H9 (cell line): ENCODE measurements at regions not wholly inside any gene's neighbourhood (a gene's known extent, or its start where the extent isn't known, plus 50 kb on each side); places are given as distances from the start of the nearest gene placed in this dataset.

ENCODE experiments used
- DNase-seq: peaks from one replicate; pipeline ENCODE4 v3.0.0-alpha.2; 2017
- H2AFZ ChIP-seq: one replicate; pipeline ENCODE4 v1.6.1; 2013; ENCODE audit warnings: mild to moderate bottlenecking, low read length, control low read depth, moderate library complexity
- H2AK5ac ChIP-seq: 2 replicates; pipeline ENCODE4 v1.6.1; 2013; ENCODE audit warnings: low read length, control low read depth, mixed read lengths; ENCODE audit not compliant: insufficient read length
- H2BK120ac ChIP-seq: one replicate; pipeline ENCODE4 v1.6.1; 2013; ENCODE audit warnings: low read depth, mild to moderate bottlenecking, low read length, control low read depth, inconsistent platforms; ENCODE audit not compliant: poor library complexity, severe bottlenecking
- H2BK12ac ChIP-seq: 2 replicates; pipeline ENCODE4 v1.6.1; 2013; ENCODE audit warnings: low read length, control low read depth, mixed read lengths, low read depth; ENCODE audit not compliant: insufficient read length
- H2BK15ac ChIP-seq: 2 replicates; pipeline ENCODE4 v1.6.1; 2013; ENCODE audit warnings: low read depth, low read length, control low read depth
- H2BK20ac ChIP-seq: one replicate; pipeline ENCODE4 v1.6.1; 2013; ENCODE audit warnings: low read depth, mild to moderate bottlenecking, low read length, control low read depth, inconsistent platforms; ENCODE audit not compliant: poor library complexity, severe bottlenecking
- H2BK5ac ChIP-seq: 2 replicates; pipeline ENCODE4 v1.6.1; 2013; ENCODE audit warnings: low read length, control low read depth, mixed read lengths; ENCODE audit not compliant: insufficient read length
- H3K14ac ChIP-seq: 2 replicates; pipeline ENCODE4 v1.6.1; 2013; ENCODE audit warnings: low read length, control low read depth; ENCODE audit not compliant: insufficient read depth
- H3K18ac ChIP-seq: 2 replicates; pipeline ENCODE4 v1.6.1; 2013; ENCODE audit warnings: low read depth, mild to moderate bottlenecking, mixed read lengths, low read length, control low read depth; ENCODE audit not compliant: insufficient read length
- H3K23ac ChIP-seq: 2 replicates; pipeline ENCODE4 v1.6.1; 2013; ENCODE audit warnings: low read length, control low read depth, mixed read lengths, low read depth; ENCODE audit not compliant: insufficient read length
- H3K23me2 ChIP-seq: 2 replicates; pipeline ENCODE4 v1.6.1; 2013; ENCODE audit warnings: low read depth, mild to moderate bottlenecking, mixed read lengths, low read length, control low read depth; ENCODE audit not compliant: insufficient read length, poor library complexity, severe bottlenecking
- H3K27ac ChIP-seq: 2 replicates; pipeline ENCODE4 v1.5.1; 2013; ENCODE audit warnings: low read length, control low read depth, mixed read lengths, low read depth; ENCODE audit not compliant: insufficient read length
- H3K27me3 ChIP-seq: 2 replicates; pipeline ENCODE4 v1.6.1; 2013; ENCODE audit warnings: low read length, control low read depth, inconsistent platforms; ENCODE audit not compliant: insufficient read depth
- H3K4ac ChIP-seq: 2 replicates; pipeline ENCODE4 v1.6.1; 2013; ENCODE audit warnings: low read depth, mild to moderate bottlenecking, control low read depth, inconsistent platforms, low read length, moderate library complexity
- H3K4me1 ChIP-seq: 2 replicates; pipeline ENCODE4 v1.6.1; 2013; ENCODE audit warnings: low read length, control low read depth, inconsistent platforms; ENCODE audit not compliant: insufficient read depth
- H3K4me2 ChIP-seq: 2 replicates; pipeline ENCODE4 v1.6.1; 2013; ENCODE audit warnings: low read length, control low read depth, mixed read lengths; ENCODE audit not compliant: insufficient read length, insufficient read depth
- H3K56ac ChIP-seq: 2 replicates; pipeline ENCODE4 v1.6.1; 2013; ENCODE audit warnings: low read depth, mild to moderate bottlenecking, mixed read lengths, low read length, control low read depth; ENCODE audit not compliant: insufficient read length
- H3K79me1 ChIP-seq: 2 replicates; pipeline ENCODE4 v1.6.1; 2013; ENCODE audit warnings: low read depth, mild to moderate bottlenecking, moderate library complexity, low read length, control low read depth, inconsistent platforms; ENCODE audit not compliant: insufficient read depth, poor library complexity, severe bottlenecking
- H3K79me2 ChIP-seq: 2 replicates; pipeline ENCODE4 v1.6.1; 2013; ENCODE audit warnings: low read length, control low read depth, inconsistent platforms; ENCODE audit not compliant: insufficient read depth
- H3K9ac ChIP-seq: 2 replicates; pipeline ENCODE4 v1.6.1; 2013; ENCODE audit warnings: low read length, control low read depth, mixed read lengths; ENCODE audit not compliant: insufficient read length; ENCODE audit errors: extremely low read depth
- H3K9me3 ChIP-seq: one replicate; pipeline ENCODE4 v1.6.1; 2013; ENCODE audit warnings: low read depth, low read length, inconsistent platforms; ENCODE audit not compliant: control insufficient read depth
- H3T11ph ChIP-seq: one replicate; pipeline ENCODE4 v1.6.1; 2013; ENCODE audit warnings: mild to moderate bottlenecking, low read length, control low read depth, inconsistent platforms
- H4K20me1 ChIP-seq: one replicate; pipeline ENCODE4 v1.6.1; 2013; ENCODE audit not compliant: control insufficient read depth, insufficient read length, insufficient read depth
- H4K5ac ChIP-seq: 2 replicates; pipeline ENCODE4 v1.6.1; 2013; ENCODE audit warnings: low read depth, mild to moderate bottlenecking, mixed read lengths, low read length, control low read depth; ENCODE audit not compliant: insufficient read length
- H4K8ac ChIP-seq: replicated peaks from 2 replicates; pipeline ENCODE4 v1.6.1; 2013; ENCODE audit warnings: low read length, control low read depth, mixed read lengths, low read depth; ENCODE audit not compliant: insufficient read length
- H4K91ac ChIP-seq: 2 replicates; pipeline ENCODE4 v1.6.1; 2013; ENCODE audit warnings: low read depth, mild to moderate bottlenecking, moderate library complexity, mixed read lengths, low read length, control low read depth; ENCODE audit not compliant: insufficient read length
- H3K27ac Mint-ChIP-seq, 3 experiments: 2 replicates in 2 of 3; 3 replicates in 1 of 3; pipeline ENCODE4 v1.8.0; 2020 to 2021; ENCODE audit warnings: mixed read lengths in 3 of 3, mild to moderate bottlenecking in 1 of 3, moderate library complexity in 1 of 3
- H3K27me3 Mint-ChIP-seq: 2 replicates; pipeline ENCODE4 v1.8.0; 2021; ENCODE audit warnings: low read depth, mild to moderate bottlenecking, moderate library complexity, mixed read lengths
- H3K36me3 Mint-ChIP-seq, 3 experiments: 2 replicates in 2 of 3; 3 replicates in 1 of 3; pipeline ENCODE4 v1.8.0; 2020 to 2021; ENCODE audit warnings: low read depth in 3 of 3, mixed read lengths in 3 of 3; ENCODE audit not compliant: insufficient read depth in 1 of 3
- H3K4me1 Mint-ChIP-seq, 2 experiments: 2 replicates each; pipeline ENCODE4 v1.8.0; 2020; ENCODE audit warnings: mixed read lengths in 2 of 2
- H3K4me3 Mint-ChIP-seq, 2 experiments: 2 replicates in 1 of 2; 3 replicates in 1 of 2; pipeline ENCODE4 v1.8.0; 2020 to 2021; ENCODE audit warnings: mild to moderate bottlenecking in 2 of 2, mixed read lengths in 2 of 2, moderate library complexity in 1 of 2
- H3K9me3 Mint-ChIP-seq, 2 experiments: 2 replicates in 1 of 2; 3 replicates in 1 of 2; pipeline ENCODE4 v1.8.0; 2020; ENCODE audit warnings: mild to moderate bottlenecking in 2 of 2, mixed read lengths in 2 of 2, moderate library complexity in 1 of 2
- CTCF ChIP-seq: fragments of 200-600 bp; sonication (generic); conservative IDR thresholded peaks from 3 replicates; pipeline ENCODE4 v1.8.0; 2021; ENCODE audit warnings: antibody characterized with exemption, mild to moderate bottlenecking
- WGBS: extraction: QIAGEN DNeasy Blood & Tissue Kit; methylation state at CpG from one replicate; pipeline ENCODE4 v1.1.7; 2013; ENCODE audit warnings: missing lambda C conversion rate, low lambda C conversion rate, mixed read lengths; ENCODE audit not compliant: insufficient read length; ENCODE audit errors: extremely low coverage; 5-methylcytosine and 5-hydroxymethylcytosine counted together

GRCh38 chr18:39190508-39190907 is 1624.9 kb upstream of the CELF4 start:
- no peak overlapping the region for H3K14ac ChIP-seq
- no peak for TF ChIP-seq CTCF
- H2AK5ac ChIP-seq, result no peak overlapping the region
- no peak overlapping the region for H3K4me2 ChIP-seq
- no peak overlapping the region for H3K56ac ChIP-seq
- H2BK12ac ChIP-seq, result no peak overlapping the region
- no peak overlapping the region for H4K8ac ChIP-seq
- H3K9ac ChIP-seq, result no peak overlapping the region
- no peak overlapping the region for H4K91ac ChIP-seq
- H3K9me3 ChIP-seq, result no peaks in the 10 kb centered on the region
- Mint-ChIP-seq H3K27ac (no peak overlapping the region), H3K4me3 (no peak overlapping the region), H3K36me3 (no peaks in the 10 kb centered on the region), H3K4me1 (peaks cover 4 to 8% of the 10 kb centered on the region in 2 experiments), H3K9me3 (no peaks in the 10 kb centered on the region), H3K27me3 (no peaks in the 10 kb centered on the region)
- no peaks in the 10 kb centered on the region for H3K23me2 ChIP-seq
- no peaks in the 10 kb centered on the region for H3K27me3 ChIP-seq
- no peak overlapping the region for H3K4ac ChIP-seq
- H3K4me1 ChIP-seq, result no peaks in the 10 kb centered on the region
- WGBS, result no CpG with 5 or more reads among the region's 3 CpGs
- H3K18ac ChIP-seq, result no peak overlapping the region
- no peak for DNase-seq
- H2AFZ ChIP-seq, result no peak overlapping the region
- no peak overlapping the region for H2BK120ac ChIP-seq
- no peaks in the 10 kb centered on the region for H4K20me1 ChIP-seq
- no peak overlapping the region for H2BK20ac ChIP-seq
- no peak overlapping the region for H2BK5ac ChIP-seq
- H3K23ac ChIP-seq, result no peak overlapping the region
- H4K5ac ChIP-seq, result no peak overlapping the region
- no peak overlapping the region for H3K27ac ChIP-seq
- H3K79me2 ChIP-seq, result no peaks in the 10 kb centered on the region
- no peak overlapping the region for H2BK15ac ChIP-seq
- no peaks in the 10 kb centered on the region for H3K79me1 ChIP-seq
- H3T11ph ChIP-seq, result no peak overlapping the region
